GM12875 (cell line): ENCODE measurements at regions not wholly inside any gene's neighbourhood (a gene's known extent, or its start where the extent isn't known, plus 50 kb on each side); places are given as distances from the start of the nearest gene placed in this dataset.

Source experiments
- H3K4me3 ChIP-seq: one replicate; pipeline ENCODE4 v1.5.1; 2011; ENCODE audit warnings: low read depth, low read length, control low read depth
- TF ChIP-seq, protein P1 (sequence below): IDR thresholded peaks from 2 replicates; pipeline ENCODE4 v1.5.1; 2011; ENCODE audit warnings: low read depth, mild to moderate bottlenecking, control low read depth, inconsistent platforms, low read length, moderate library complexity, borderline replicate concordance; ENCODE audit not compliant: insufficient read depth

DNA sequence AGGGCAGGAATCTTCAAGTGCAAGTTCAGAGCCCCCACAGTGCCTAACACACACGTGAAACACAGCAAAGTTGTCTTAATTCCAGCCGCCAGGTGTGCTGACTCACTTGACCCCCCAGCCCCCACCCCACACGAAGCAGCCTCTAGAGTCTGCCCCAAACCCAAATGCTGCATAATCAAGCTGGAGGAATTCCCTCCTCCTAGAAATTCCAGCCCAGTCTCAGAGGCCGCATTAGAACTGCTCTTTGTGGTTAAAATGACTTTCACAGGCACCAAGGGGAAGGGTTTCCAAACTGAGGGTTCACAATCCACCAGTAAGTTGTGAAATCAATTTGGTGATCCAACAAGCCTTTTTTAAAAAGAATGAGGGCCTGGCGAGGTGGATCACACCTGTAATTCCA lies 67.0 kb upstream of the PLXNA4 start:
- TF ChIP-seq, protein P1, sequence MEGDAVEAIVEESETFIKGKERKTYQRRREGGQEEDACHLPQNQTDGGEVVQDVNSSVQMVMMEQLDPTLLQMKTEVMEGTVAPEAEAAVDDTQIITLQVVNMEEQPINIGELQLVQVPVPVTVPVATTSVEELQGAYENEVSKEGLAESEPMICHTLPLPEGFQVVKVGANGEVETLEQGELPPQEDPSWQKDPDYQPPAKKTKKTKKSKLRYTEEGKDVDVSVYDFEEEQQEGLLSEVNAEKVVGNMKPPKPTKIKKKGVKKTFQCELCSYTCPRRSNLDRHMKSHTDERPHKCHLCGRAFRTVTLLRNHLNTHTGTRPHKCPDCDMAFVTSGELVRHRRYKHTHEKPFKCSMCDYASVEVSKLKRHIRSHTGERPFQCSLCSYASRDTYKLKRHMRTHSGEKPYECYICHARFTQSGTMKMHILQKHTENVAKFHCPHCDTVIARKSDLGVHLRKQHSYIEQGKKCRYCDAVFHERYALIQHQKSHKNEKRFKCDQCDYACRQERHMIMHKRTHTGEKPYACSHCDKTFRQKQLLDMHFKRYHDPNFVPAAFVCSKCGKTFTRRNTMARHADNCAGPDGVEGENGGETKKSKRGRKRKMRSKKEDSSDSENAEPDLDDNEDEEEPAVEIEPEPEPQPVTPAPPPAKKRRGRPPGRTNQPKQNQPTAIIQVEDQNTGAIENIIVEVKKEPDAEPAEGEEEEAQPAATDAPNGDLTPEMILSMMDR = no peak
- H3K4me3 ChIP-seq = no peak overlapping the region

DNA sequence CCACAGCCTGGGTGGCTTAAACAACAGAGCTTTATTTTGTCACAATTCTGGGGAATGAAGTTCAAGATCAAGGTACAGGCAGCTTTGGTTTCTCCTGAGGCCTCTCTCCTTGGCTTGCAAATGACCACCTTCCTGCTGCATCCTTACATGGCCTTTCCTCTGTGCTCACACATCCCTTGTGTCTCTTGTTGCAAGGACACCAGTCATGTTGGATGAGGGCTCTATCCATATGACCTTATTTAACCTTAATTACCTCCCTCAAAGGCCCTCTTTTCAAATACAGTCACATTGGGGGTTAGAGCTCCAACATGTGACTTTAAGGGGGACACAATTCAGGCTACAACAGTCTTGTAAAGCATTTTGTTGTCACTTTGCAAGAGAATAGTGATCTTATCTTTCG lies 65.0 kb upstream of the PLXNA4 start:
- H3K4me3 ChIP-seq = no peak overlapping the region
- TF ChIP-seq, protein P1 = no peak

DNA sequence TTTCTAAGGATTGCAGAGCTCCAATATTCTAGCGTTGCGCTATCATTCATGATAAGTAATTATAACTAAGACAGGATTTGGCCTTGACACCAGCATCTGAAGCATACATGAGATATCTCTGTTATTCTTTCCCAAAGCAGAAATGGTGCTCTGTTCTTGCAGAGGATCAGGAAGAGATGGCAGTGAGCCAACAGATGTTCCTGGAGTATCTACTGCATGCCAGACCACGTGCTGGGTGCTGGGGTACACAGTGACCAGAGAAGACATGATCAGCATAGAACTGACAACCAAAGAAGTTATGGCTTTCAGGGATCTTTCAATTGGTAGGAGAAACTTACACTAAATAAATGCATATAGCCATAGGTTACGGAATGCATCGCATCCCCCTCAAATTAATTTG lies 63.7 kb upstream of the PLXNA4 start:
- TF ChIP-seq, protein P1 = no peak
- H3K4me3 ChIP-seq = no peak overlapping the region

DNA sequence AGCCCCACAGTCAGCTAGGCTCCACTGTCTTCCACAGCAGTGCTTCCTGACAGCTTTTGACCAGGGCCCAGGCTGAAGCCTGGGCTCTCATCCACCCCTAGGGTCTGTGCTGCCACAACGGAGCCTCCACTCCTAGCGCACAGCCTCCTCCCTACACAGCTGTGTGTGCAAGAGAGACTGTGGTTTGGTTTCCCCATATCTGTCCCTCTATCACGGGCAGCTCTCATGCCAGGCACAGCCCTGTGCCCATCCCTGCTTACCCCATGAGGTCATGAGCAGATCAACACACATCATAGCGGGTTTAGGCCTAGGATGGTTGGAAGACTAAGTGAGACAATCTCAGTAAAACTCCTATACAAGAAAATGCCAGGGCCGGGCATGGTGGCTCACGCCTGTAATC lies 61.7 kb upstream of the PLXNA4 start:
- H3K4me3 ChIP-seq = no peak overlapping the region
- TF ChIP-seq, protein P1 = no peak

DNA sequence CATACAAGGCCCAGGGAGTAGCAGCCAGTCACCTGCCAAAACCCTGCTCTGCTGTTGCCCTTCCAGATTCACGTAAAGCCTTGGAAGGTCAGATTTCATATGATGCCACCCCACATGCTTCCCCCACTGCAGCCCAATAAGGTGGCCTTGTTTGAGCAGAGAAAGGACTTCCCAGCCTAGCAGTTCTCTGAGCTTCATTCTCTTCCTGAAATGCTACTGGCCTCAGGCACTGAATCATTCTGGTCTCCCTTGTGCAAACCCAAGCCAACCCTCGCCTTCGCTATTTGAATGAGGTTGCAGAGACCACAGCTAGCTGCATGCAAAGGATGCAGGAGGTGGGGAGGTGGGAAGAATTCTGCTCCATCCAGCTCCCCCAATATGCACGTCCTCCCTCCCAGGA lies 60.3 kb upstream of the PLXNA4 start:
- TF ChIP-seq, protein P1 = no peak
- H3K4me3 ChIP-seq = no peak overlapping the region

DNA sequence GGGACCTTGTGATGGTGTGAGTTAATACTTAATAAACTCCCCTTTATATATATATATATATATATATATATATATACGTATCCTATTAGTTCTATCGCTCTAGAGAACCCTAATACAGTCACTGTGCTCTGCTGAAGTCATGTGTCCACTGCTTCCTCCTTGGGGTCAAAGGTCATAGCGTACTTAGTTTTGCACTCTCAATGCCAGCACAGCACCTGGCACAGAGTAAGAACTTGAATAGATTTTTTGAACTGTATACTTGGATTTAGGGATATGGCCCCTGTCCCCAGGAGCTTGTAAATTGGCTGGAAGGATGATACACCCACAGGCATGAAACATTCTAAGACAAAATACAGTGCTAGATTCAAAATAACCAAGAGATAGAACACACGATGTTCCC lies 58.9 kb upstream of the PLXNA4 start:
- no peak overlapping the region for H3K4me3 ChIP-seq
- TF ChIP-seq, protein P1 = no peak

DNA sequence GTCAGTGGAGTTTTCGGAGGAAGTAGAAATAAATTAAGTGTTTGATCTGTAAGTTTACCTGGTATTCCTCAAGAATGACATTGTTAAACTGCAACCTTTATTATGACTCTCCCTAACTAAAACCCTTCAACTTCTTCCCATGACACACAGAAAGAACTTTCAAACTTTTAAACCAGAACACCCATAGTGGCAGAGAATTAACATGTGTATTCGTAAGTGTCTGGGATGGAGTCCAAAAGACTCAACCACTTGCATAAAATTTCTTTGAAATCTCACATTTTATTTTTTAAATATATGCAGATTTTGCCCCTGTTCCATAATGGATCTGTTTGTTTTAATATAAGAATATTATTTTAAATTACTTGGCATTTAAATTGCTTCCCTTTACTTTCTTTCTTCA lies 54.6 kb upstream of the PLXNA4 start:
- TF ChIP-seq, protein P1 = no peak
- H3K4me3 ChIP-seq = no peak overlapping the region
